HG02623 (cell line): ENCODE measurements at regions not wholly inside any gene's neighbourhood (a gene's known extent, or its start where the extent isn't known, plus 50 kb on each side); places are given as distances from the start of the nearest gene placed in this dataset.
A peak's percentile ranks its signal among the peaks of the same experiment; 100 is the strongest.

Experiments used
- ATAC-seq: cut with Tn5 transposase; IDR thresholded peaks from one replicate; pipeline ENCODE4 v1.9.1; 2021; ENCODE audit warnings: moderate library complexity; ENCODE audit not compliant: unreplicated experiment

DNA sequence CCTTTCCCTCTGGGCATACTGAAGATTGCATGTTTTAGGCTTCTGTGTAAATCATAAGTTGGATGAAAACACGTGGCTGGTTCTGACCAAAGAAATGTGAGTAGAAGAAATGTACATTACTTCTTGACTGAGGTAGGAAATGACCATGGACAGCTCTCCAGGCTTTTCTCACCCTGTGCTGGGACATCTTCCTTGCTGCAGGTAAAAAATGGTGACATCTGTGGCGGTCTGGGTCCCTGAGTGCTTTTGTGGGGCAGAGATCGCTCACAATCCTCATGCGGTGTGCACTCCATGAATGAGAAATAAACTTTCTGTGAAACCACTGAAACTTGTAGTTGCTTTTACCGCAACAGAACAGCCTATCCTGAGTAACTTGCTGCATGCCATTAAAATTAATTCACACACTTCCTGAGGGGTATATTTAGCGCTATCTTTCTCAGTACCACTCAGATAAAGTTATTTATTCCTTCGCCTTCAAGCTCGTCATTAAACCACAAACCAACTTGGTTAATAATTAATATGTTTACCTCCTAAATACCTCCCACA, 730.4 kb downstream of the EFNA5 start:
- no peak for ATAC-seq

DNA sequence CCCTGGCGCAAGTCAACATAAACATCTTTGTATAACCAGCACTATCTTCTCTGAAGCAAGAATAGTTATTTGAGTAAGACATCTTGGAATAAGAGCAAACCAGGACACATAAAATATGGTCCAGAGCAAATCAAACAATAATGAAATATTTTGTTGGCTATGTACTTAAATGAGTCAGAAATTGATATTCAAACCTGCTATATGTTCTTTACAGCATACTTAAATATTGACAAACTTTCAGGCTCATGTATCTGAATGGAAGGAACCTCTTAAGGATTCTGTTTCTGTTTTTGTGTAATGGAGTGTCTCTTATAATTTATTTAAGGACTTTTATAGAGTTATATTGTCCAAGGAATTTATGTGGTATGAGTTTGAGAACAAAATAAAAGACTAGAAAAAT, 747.3 kb downstream of the EFNA5 start:
- ATAC-seq = no peak

DNA sequence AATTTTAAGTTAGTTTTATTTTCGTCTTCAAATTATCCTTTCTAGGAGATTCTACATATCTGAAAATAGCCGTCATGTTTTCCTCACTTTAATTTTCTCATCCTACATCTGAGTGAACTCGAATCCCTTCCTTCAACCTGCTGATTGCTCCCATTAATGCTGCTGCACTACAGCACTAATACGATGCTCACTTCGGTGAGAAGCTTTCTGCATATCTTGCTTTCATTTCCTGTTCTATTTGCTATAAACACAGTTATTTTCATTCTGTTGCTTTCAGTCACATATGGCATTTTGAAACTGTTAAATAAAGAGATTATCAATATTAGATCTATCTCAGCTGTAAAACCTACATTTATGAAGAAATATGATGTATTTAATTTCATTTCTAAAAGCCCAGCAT, 749.2 kb downstream of the EFNA5 start:
- no peak for ATAC-seq

DNA sequence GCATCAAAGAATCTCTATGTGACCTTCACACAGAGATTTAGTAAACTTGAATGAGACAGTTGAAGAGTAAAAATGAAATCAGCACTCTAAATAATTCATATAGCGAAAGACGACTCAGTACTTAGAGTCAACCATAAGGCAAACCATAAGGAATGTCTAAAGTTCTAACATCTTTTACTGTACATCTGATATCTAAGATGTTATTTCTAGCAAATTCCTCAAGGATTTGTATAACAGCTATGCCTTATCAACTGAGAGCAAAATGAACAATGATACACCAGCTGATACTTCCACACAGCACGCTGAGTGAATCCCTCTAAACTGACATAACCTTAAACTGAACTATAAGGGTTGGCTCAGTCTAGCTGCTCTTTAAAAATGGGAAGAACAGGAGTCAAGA, 760.3 kb downstream of the EFNA5 start:
- no peak for ATAC-seq

DNA sequence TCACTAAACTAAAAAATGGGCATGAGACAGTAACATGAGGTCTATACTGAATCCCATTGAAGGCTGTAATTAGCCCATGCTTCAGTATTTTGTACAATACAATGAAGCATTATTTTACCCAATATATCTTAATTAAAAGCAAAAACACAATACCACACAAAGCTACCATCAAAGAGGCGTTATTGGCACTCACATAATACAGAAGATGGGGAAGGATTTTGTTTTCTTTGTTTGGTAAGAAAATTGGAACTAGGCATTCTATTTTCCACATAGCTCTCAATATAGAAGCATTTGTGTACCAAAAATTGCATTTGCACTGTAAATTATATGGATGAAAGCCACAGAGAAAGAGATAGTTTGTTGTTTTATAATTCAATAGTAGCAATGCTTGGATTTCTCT, 761.0 kb downstream of the EFNA5 start:
- no peak for ATAC-seq

DNA sequence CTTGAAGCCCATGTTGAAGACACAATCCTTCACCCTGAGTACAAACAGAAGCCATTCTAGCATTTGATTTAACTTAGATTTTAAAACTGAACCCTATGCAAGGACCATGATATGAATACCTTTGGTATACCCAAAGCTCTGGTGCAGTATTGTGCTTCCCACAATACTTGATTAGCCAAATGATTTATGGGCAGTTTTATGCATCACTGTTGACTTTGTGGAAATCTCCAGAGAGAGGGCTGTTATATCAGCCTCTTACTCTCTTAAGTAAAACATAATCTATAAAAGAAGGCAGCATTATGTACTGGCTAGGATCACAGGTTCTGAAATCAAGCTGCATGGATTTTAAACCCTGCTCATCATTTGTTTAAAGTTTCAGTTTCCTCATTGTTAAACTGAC, 762.8 kb downstream of the EFNA5 start:
- no peak for ATAC-seq

DNA sequence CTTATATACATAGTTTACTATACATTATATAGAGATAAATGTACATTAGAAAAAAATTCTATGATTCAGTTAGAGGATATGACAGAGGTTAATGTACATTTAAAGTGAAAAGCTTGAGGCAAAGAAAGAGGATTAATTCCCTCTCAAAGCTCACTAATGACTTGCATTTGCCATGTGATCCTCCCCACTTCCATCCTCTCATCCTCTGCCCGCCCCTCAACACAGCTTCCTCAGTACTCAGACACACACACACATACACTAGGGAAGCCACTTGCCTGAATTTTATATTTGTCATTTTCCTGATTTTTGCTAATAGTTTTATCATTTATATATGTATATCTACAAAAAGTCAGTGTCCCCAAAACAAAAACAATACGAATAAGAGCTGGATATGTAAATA, 764.5 kb downstream of the EFNA5 start:
- ATAC-seq = no peak

DNA sequence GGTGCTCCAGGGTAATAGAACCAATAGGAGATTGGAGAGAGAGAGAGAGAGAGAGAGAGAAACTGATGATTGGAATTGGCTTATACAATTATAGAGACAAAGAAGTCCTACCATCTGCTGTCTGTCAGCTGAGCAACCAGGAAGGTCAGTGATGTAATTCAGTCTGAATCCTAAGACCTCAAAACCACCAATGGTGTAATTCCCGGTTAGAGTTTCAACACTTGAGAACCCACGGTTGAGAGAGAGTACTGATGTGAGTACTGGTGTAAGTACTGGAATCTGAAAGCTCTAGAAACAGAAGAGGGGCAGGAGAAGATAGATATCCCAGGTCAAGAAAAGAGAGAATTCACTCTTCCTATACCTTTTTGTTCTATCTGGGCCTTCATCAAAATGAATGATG, 775.8 kb downstream of the EFNA5 start:
- no peak for ATAC-seq

DNA sequence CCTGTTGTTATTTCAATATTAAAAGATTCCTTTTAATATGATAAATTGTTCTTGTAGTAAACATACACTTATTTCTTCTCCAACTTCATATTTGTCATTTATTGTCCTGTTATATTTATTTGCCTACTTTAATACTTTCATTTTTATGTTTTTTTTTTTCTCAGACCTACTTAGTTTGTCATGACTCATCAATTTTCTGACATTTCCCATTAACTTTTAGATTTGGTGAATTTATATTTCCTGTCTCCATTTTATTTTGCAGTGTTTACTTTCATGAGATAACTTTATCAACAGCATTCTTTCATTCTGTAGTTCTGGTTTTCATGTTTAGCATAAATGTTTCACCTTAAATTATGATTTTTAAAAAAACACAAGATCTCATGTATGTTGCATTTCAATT, 788.7 kb downstream of the EFNA5 start:
- ATAC-seq = no peak

DNA sequence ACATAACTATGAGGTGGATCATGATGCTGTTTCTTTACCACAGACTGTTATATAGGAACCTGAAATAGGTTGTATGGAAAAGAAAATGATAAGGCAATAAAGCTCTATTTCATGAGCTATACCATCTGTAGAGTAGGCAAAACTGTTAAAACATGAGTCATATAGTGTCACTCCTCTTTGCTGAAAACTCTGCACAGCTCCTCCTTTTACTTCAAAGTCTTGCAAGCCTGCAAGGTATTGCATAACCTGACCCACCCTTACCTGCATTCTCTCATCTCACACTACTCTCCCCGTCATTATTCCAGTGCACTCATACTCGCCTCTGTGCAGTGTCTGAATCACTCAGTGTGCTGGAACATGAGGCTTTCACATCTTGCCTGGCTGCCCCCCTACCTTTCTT, 790.1 kb downstream of the EFNA5 start:
- ATAC-seq = no peak

DNA sequence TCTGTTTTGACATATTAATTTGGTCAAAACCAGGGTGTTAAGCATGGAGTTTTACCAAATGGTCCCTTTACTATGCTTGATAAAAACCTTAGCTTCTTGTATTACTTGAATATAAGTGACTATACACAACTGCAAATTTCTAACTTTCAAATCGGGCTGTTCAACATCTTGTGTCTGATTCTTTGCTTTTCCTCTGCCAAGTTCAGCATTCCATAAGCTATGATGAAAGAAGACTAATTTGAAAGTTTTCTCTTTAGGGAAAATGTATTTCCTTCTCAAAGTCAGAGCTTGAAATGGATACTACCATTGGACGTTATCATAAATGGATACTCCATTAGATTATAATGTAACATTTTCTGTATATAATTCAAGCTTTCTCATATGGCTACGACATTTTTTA, 792.9 kb downstream of the EFNA5 start:
- ATAC-seq = no peak

DNA sequence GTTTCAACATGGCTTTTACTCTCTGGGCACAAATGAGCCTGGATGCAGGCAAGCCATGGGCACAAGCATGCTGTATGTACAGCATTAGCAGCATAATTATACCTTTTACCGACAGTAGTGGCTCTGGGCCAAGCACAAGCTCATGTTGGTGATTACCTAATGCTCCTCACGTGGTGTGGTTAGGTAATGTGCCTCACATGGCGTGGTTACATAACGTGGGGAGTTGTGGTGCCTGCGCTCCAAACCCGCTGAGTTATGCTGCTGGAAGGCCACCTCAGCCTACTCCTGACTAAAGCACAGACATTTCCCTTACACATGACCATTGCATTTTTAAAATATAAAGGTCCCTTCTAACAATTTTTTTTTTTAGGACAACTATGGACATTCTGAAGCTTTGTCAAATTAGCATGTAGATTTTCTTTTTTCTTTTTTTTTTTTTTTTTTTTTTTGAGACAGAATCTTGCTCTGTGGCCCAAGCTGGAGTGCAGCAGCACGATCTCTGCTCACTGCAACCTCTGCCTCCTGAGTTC, 794.0 kb downstream of the EFNA5 start:
- no peak for ATAC-seq

DNA sequence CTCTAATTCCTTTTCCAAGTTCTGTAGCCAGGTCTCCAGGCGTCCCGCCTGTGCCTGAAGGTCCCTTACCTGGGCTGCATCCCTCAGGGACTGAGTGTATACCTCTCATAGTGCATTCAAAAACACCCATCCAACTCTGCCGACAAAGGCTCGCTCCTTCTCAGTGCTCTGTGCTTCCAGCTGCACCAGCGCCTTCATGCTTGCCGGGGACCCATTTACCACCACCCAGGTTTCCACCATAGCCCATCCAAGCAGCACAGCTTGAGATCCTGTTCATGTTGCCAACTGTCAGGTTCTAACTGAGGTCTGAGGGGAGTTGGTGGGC, 794.5 kb downstream of the EFNA5 start:
- no peak for ATAC-seq

DNA sequence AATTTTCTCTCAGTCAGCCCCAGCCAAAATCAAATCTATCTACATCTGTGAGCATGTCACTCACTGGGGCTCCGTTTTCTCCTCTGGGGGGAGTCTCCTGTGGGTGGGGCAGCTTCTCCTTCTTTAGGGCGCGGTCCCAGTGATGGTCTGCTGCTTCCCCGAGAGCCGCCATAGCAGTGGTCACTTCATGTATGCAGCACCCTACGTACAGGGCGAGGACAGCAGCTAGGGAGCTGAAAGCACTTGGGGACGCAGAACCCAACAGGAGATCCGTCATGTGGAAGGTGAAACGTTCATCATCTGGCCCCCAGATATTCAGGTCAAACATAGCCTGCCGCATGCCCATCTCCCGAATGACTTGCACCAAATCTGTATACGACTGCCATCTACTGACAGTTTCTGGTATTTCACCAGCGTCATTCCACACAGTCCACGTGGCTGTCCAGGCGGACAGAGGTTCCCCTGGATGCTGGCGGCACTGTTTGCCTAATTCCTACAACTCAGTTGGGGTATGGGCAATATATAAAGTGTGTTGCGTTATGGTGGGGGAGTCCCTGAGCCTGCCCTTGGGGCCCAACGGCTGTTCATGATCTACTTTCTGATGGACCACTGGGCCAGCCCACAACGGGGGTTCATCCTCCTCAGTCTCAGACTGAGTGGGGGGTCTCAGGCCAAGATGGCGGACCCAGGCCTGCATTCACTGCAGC, 795.0 kb downstream of the EFNA5 start:
- ATAC-seq = peak; percentile 66

DNA sequence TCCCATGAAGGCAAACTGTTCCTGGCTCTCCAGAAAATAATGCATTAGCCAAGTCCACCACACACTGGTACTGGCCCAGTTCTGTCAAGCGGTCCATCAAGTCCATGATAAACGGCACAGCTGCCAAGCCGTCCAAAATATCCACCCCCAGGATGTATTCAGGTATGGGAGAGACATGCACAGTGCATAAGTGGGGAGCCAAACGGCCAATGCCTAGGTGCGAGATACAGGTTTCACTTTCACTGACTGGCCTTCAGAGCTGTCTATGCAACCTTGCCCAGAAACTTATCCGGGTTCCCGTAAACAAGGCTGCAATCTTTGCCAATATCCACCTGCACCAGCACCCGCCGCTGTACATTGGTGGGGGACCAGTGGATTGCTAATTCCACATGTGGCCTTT, 795.8 kb downstream of the EFNA5 start:
- ATAC-seq = no peak

DNA sequence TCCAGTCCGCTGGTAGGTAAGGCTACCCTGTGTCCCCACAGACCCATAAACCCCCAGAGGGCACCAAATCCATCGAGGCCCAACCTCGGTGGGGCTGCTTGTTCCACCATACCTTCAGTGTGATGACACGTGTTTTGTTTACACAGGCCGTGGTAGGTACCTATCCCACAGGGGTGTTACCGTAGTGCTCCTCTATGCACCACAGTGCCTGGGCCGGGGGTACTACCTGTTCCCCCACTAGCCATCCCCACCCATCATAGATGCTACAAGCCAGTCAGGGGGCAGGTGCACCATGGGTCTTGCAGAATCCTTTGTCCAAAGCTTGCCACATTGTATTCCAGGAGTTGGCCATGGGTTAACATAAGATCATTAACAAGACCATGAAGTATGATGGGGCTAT, 796.2 kb downstream of the EFNA5 start:
- no peak for ATAC-seq

DNA sequence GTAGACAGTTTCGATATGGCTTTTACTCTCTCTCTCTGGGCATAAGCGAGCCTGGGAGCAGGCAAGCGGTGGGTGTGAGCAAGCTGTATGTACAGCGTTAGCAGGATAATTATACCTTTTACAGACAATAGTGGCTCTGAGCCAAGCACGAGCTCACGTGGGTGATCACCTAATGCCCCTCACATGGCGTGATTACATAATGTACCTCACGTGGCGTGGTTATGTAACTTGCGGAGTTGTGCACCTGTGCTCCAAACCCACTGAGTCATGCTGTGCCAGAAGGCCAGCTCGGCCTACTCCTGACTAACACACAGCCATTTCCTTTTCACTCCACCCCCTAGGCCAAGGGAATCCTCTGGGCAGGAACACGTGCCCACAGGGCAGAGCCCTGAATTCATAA, 797.2 kb downstream of the EFNA5 start:
- no peak for ATAC-seq

DNA sequence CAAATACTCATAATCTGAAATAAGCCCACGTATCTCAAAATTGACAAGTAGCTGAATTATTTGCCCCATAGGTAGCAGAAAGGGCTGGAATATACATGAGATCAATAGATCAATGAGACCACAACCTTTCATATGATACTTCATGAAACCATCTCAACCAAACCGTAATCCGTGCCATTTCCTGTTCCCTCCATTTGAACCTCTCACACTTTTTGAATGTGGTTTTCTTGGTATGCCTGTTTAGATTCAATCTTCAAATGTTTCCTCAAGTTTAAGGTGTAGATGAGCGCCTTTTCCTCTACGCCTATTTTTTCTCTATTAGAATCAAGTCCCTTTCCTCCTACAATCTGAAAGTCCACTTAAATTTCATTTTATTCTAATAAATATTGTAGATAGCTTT, 805.5 kb downstream of the EFNA5 start:
- ATAC-seq = no peak

DNA sequence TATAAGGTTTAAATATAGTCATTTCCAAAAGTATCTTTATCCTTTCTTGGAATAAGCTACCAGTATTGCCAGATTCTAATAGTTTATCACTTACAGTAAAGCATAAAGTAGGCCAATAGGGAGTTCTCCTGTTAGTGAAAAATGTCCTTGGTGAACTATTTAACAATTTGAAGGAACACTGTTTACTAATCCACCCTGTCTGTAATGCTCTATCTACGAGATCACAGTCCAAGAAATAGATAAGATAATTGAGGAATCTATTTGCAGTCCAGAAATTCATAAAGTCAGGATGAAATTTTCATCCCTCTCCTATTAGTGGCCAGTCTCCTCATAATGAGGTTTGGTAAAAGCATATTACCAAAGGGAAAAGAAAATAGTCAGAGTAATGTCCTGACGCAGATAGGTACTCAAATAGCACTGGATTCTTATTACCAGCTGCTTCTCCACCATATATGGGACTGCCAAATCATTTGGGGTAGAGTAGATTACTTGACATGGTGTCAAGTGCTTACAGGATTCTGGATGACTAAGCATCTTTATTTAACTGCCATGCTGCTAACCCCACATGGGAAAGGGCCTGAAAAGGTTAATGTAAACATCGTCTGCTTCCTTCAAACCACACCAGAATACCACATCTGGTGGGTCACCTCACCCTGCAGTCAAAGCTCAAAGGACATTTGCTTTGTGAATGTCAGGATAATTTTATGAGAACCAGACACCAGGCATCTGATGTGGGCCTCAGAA, 808.1 kb downstream of the EFNA5 start:
- ATAC-seq = no peak

DNA sequence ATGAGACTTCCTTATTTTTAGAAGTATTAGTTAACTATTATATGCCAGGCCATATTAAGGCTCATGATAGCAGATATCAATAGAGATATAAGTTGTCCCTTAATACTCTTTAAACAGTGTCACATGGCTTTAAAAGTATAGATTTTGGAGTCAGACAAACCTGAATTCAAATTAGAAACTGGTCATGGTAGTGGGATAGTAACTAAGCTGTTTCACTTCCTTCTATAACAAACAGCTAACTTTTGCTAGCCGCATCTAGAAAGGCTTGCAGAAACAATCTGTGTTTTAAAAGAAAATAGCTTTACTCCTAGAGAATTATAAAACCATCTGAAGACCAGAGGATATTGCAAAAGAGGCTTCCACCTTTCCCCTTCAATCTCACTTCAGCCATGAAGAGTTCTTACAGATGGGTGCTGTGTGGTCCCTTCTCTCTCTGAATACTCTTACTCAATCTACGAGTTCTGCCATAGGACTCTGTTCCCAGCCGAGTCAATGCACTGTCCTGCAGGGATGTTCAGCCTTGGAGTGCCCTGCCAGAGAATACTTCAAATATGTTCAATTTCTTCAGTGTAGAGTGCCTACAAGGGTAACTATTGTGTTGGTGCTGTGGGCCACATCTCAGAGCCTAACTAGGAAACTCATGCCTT, 810.2 kb downstream of the EFNA5 start:
- peak; percentile 51 for ATAC-seq

DNA sequence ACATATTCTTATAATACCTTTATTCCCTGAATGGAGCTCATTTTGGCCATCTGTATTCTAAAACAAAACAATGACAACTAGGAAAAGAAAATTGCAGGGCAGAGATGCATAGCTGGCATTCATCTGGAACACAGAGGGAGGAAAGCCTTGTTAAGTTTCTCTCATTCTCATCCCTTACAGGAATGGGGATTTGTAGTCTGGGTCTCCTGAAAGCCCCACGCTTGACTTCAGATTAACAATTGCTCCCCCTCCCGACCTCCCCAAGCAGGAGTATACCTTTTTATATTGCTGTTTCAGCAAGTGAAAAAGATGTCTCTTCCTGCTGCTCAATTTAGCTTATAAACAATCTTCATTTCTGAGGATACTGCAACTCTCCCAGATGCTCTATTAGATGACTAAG, 812.1 kb downstream of the EFNA5 start:
- no peak for ATAC-seq

DNA sequence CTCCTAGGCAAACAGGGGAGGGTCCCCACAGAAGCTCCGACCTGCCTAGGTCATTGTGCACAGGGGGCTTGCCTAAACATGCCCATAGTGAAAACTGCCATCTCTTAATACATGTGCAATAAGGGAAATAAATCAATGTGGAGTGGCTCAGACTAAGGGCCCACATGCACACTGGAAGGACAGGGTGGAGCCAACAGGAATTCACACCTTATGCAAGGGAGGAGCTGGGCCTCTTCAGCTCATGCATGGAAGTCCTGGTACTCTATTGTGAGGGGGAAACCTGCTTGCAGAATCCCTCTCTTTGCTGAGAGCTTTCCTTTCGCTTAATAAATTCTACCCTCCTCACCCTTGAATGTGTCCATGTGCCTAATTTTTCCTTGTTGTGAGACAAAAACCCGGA, 815.8 kb downstream of the EFNA5 start:
- ATAC-seq = no peak
